ENCODE measurements at regions not wholly inside any gene's neighbourhood (a gene's known extent, or its start where the extent isn't known, plus 50 kb on each side); places are given as distances from the start of the nearest gene placed in this dataset.

DNA sequence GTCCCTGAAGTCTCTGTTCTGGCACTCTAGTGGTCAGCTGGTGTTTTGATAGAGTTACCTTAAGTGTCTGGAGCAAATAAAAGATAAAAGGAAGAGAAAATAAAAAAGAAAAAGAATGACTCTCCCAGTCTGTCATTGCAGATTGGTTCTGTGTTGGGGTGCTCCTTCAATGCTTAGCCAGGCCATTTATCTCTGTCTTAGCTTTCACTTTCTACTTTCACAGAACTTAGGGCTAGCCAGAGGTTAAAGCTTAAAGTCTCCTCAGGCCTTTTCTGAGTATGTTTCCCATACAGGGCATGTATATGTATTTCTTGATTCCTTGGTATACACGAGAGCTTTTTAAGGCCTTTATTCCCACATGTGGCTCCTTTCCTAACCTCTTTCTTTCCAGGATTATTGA, 83.1 kb upstream of the TEX13D start:
- Histone ChIP-seq H3K27me3 (no peaks in the 10 kb centered on the region), H3K27ac (no peak overlapping the region), H3K4me1 (no peaks in the 10 kb centered on the region), H3K4me3 (no peak overlapping the region), H3K9me3 (no peaks in the 10 kb centered on the region), H3K36me3 (no peaks in the 10 kb centered on the region)
- TF ChIP-seq POLR2A (IDR thresholded peaks at IDR 0.05), result no peak
- TF ChIP-seq, protein P1, sequence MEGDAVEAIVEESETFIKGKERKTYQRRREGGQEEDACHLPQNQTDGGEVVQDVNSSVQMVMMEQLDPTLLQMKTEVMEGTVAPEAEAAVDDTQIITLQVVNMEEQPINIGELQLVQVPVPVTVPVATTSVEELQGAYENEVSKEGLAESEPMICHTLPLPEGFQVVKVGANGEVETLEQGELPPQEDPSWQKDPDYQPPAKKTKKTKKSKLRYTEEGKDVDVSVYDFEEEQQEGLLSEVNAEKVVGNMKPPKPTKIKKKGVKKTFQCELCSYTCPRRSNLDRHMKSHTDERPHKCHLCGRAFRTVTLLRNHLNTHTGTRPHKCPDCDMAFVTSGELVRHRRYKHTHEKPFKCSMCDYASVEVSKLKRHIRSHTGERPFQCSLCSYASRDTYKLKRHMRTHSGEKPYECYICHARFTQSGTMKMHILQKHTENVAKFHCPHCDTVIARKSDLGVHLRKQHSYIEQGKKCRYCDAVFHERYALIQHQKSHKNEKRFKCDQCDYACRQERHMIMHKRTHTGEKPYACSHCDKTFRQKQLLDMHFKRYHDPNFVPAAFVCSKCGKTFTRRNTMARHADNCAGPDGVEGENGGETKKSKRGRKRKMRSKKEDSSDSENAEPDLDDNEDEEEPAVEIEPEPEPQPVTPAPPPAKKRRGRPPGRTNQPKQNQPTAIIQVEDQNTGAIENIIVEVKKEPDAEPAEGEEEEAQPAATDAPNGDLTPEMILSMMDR (IDR thresholded peaks at IDR 0.05), result no peak
- intact Hi-C loops (cut with DNase I), result no loop called here
- WGBS, 2 donors, result 57 to 65% methylated on average over 1 of the region's 1 CpG
- DNase-seq, result no peak

DNA sequence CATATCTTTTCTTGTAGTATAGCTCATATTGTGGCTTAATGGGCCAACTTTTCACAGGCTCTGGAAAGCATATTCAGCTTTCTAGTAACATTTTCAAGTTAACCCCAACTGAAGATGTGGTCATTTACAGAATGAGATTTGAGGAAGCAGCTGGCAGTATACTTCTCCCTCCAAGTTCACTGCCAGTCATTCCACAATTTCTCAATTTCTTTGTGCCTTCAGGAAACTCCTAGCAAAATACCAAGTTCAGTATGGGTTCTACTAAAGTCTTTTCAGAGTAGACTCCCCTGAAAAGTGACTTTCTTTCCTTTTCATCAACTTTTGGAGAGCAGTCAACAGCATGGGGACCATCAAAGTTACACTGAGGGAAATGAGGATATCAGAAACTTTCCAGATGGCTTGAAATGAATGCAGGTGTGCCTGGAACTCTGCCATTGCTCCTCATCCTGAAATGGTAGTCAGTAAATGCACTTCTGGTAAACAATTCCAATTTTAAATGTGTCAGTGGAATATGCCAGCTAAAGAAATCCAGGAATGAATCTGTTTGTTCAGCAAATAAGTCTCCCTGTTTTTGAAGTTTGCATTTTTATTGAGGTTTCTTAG, 81.5 kb upstream of the TEX13D start:
- Histone ChIP-seq H3K36me3 (no peaks in the 10 kb centered on the region), H3K4me1 (no peaks in the 10 kb centered on the region), H3K9me3 (no peaks in the 10 kb centered on the region), H3K27ac (no peak overlapping the region), H3K27me3 (no peaks in the 10 kb centered on the region), H3K4me3 (no peak overlapping the region)
- intact Hi-C loops (cut with DNase I), result no loop called here
- DNase-seq, result no peak
- TF ChIP-seq, protein P1 (IDR thresholded peaks at IDR 0.05), result no peak
- TF ChIP-seq POLR2A (IDR thresholded peaks at IDR 0.05), result no peak

DNA sequence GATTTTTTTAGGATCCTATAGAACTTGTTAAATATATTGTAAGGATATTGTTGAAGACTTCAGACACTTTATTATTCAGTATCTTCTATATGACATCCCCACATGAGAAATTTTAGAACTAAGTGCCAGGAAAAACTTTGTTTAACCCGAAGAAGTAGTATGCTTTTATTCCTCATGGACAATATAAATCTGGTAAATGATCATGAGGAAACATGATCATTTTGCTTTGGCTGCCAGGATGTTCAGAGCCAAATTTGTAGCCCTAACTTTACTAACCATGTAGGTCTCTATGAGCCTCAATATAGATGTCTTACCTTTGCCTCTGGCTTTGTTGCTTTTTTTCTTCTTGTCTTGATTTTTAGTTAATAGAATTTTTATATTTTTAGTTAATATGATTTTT, 77.8 kb upstream of the TEX13D start:
- Histone ChIP-seq H3K36me3 (no peaks in the 10 kb centered on the region), H3K9me3 (no peaks in the 10 kb centered on the region), H3K27ac (no peak overlapping the region), H3K4me1 (peaks cover 0 to 4% (median 0%) of the 10 kb centered on the region in 3 donors), H3K27me3 (no peaks in the 10 kb centered on the region), H3K4me3 (no peak overlapping the region)
- no peak for DNase-seq
- no peak for TF ChIP-seq POLR2A (IDR thresholded peaks at IDR 0.05)
- TF ChIP-seq, protein P1 (IDR thresholded peaks at IDR 0.05), result no peak
- WGBS, 2 donors, result 41 to 55% methylated on average over 1 of the region's 1 CpG
- intact Hi-C loops (cut with DNase I), result no loop called here

DNA sequence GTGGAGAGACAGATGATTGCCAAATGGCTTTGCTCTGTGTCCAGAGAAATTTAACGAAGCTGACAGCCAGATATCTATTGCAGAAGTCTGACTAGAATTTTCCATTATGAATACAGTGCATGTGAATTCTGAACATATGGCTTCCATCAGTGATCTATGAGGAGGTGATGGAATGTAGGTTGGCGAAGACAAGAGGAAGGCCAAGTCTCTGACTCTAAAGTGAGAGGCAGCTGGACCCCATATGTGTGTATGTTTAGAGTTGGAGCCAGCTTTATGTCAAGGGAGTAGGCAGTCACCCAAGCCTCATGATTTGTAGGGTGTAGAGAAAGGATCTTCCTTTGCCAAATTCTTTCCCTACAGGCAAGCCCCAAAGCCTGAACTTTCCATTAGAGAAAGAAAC, 76.2 kb upstream of the TEX13D start:
- no peaks in the 10 kb centered on the region for H3K36me3 ChIP-seq
- no peaks in the 10 kb centered on the region for H3K9me3 ChIP-seq
- H3K4me1 ChIP-seq, result peaks cover 0 to 4% (median 0%) of the 10 kb centered on the region in 3 donors
- TF ChIP-seq, protein P1 (IDR thresholded peaks at IDR 0.05), result no peak
- TF ChIP-seq POLR2A (IDR thresholded peaks at IDR 0.05), result no peak
- 33 to 37% methylated on average over 2 of the region's 2 CpGs for WGBS, 2 donors
- no peak for DNase-seq
- no peak overlapping the region for H3K4me3 ChIP-seq
- H3K27me3 ChIP-seq, result no peaks in the 10 kb centered on the region
- no peak overlapping the region for H3K27ac ChIP-seq
- intact Hi-C loops (cut with DNase I), result no loop called here

DNA sequence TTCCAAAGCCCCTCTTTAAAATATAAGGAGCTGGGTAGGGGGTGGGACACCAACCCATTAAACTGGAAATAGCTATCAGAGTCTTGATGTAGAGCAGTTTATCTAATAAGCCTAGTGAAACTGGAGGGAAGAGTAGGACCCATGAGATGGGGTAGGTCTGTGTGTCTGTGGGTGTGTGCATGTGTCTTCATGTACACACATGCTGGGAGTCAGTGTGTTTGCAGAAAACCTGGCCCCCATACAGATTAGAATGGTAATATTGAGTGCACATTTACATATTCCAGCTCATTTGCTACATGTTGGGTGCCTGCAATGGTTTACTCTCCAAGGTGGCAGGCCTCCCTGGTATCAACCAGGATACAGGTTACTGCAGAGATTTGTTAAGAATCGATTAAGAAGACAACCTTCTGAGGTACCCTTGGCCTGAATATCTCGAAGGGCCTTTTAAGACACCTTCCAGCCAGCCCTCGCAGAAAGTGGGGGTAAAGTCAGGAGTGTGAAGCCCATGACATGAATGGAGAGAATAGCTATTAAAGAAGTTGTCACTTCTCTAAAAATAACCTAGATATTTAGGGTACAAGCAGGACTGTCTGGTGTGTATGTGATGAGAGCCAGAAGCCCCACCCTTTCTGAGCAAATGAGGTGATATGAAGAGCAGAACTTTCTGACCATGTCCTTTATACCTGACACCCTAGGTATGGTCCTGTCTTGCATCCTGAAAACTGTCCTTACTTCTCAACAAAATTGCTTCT, 75.7 kb upstream of the TEX13D start:
- WGBS, 2 donors, result 45 to 80% methylated on average over 2 to 3 of the region's 3 CpGs
- Histone ChIP-seq H3K27ac (no peak overlapping the region), H3K4me1 (peaks cover 0 to 4% (median 0%) of the 10 kb centered on the region in 3 donors), H3K4me3 (no peak overlapping the region), H3K9me3 (no peaks in the 10 kb centered on the region), H3K27me3 (no peaks in the 10 kb centered on the region), H3K36me3 (no peaks in the 10 kb centered on the region)
- no peak for DNase-seq
- intact Hi-C loops (cut with DNase I), result no loop called here
- no peak for TF ChIP-seq POLR2A (IDR thresholded peaks at IDR 0.05)
- TF ChIP-seq, protein P1 (IDR thresholded peaks at IDR 0.05), result no peak
